Activated CD4-positive, CD25-positive, alpha-beta regulatory T cell treated with anti-CD3 and anti-CD28 coated beads, Interleukin-2, amount 50 U/mL, for 16 hours (primary cell): ENCODE measurements at regions not wholly inside any gene's neighbourhood (a gene's known extent, or its start where the extent isn't known, plus 50 kb on each side); places are given as distances from the start of the nearest gene placed in this dataset.

Experiments
- DNase-seq: peaks from one replicate; pipeline ENCODE4 v3.0.0-alpha.2; 2020; ENCODE audit warnings: low read depth, low spot score

GRCh38 chr14:96617635-96618034 lies 115.5 kb downstream of the PAPOLA start:
- DNase-seq, result no peak

GRCh38 chr14:96622926-96623325 lies 120.7 kb downstream of the PAPOLA start:
- no peak for DNase-seq

DNA sequence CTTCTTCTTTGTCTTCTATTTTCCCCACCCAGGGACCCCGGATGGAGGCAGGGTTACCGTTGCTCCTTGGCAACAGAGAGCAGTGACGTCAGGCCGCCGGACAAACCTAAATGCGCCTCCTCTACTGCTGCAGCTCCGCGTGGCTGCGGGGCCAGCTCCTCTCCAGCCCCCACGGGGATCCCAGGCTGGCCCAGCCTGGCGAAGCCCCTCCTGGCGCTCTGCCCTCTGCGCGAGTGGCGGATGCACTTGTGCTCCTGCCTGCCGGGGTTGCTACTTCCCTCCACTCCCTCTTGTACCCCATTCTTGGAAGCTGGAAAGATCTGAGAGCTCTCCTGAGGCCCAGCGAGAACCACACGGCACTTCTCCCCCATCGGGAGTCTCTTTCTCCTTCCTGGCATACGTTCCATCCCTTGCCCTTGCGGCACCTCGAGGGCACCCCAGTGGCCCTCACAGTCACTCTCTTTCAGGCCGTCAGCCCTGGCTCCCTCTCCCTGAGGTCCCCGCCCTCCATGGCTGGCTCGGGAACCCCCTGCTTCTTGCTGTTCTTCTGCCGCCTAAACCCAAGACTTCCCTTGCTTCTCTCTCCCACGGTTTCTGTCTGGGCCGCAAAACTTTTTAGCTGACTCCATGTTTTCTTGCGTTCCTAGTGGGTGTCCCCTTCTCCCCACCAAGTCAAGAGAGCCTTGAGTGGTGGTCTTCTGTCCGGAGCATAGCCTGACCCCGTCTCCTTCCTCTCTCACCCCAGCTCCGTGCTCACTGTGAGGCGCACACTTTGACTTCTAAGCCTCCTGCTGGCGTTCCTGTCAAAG lies 121.7 kb downstream of the PAPOLA start:
- DNase-seq, result no peak

- DNase-seq, result no peak
These were observed 122.7 kb downstream of the PAPOLA start for GRCh38 chr14:96624661-96625425.

DNA sequence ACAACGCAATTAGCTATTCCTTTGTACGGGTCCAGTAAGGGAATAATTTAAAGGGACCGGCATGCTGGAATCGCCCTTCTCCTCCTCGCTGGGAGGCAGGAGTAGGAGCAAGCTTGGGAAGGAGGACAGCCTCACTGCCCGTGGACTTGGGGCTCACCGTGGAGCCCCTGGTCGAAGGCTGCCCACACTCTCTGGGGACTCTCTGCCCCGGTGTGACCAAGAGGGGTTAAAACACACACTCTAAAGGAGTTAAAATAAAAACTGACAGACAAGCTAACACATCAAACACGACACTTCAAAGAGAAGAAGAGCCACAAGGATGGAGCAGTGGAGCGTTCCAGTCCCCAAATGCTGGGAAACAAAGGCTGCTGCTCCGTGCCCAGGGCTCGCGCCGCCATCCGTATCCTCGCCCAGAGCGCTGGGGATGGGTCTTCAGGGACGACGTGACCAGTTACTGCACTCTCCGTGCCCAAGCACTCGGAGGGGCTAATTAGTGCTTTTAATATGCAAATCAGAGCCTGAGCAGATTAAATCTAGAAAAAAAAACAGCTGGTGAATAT lies 123.3 kb downstream of the PAPOLA start:
- DNase-seq, result no peak

DNA sequence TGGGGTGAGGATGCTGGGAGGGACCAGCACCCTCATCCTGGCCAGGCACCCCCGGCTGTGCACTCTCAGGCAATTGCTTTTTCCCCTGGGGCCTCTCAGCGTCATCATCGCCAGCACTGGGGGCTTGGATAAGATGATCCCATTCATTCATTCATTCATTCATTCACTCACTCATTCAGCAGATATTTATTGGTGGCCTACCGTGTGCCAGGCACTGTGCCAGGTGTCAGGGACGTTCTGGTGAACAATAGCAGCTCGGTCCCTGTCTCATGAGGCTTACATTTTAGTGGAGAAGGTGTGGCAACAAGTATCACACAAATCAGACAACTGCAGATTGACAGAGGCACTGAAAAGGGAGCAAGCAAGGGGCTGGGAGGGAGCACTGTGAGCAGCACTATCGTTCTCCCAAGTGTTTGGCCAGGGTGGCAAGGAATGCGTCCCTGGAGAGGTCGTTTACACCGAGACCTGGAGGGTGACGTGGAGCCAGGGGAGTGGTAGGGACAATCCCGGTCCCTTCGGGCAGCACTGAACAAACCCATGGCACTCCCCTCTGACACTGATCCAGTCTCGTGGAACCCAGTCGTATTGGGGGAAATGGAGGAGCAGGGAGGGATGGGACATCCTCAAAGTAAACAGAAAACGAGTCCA lies 124.1 kb downstream of the PAPOLA start:
- no peak for DNase-seq

GRCh38 chr14:96626916-96627315 lies 124.7 kb downstream of the PAPOLA start:
- DNase-seq, result no peak

DNA sequence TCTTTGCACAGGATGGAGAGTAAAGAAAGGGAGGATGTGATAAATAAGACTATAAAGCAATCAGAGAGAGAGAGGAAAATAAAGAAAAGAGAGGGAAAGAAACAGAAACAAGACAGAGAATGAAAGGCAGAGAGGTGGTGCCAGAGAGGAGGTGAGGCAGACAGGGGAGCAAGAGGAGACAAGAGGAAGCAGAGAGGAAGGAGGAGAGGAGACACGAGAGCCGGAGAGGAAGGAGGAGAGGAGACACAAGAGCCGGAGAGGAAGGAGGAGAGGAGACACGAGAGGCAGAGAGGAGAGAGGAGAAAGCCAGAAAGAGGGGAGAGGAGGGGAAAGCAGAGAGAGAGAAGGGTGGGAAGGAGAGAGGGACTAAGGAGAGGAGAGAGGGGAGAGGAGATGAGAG lies 125.2 kb downstream of the PAPOLA start:
- DNase-seq, result no peak

DNA sequence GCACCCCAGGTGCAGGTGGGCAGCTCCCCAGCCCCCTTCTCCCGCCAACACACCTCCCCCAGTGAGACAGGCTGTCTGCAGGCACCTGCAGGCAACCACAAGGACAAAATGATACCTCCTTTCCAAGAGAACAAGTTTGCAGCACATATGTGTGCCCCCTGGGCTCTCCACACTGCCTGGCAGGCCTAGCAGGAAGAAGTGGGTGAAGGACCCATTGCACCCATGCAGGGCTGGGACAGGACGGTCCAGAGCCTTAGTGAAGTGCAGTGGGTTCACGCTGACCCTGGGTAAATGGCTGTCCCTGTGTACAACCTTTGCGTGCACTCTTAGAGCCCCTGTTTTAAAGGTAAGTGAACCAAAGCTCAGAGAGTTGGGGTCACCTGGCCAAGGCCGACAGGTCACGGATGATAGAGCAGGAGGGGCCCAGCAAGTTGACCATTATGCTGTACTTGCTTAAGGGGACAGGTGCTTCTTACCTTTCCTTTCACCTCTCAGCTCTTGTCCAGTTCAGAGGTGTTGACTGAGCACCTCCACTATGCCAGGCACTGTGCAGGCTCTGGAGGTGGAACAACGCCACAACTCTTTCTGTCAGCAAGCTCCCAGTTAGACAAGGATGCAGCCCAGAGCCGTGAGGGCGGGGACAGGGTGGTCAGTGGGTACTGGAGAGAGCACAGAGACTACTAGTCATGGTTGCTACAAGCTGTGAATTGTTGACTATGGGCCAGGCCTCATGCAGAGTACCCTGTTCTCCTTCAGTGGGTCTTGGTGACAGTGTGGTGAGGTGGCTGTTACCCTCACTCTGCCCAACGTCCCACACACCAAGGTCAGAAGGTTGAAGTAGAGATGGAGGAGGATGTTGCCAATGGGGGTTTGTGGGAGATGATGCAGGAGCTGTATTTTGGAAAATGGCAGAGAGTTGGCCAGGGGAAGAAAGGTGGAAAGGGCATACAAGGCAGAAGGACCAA lies 125.9 kb downstream of the PAPOLA start:
- no peak for DNase-seq

DNA sequence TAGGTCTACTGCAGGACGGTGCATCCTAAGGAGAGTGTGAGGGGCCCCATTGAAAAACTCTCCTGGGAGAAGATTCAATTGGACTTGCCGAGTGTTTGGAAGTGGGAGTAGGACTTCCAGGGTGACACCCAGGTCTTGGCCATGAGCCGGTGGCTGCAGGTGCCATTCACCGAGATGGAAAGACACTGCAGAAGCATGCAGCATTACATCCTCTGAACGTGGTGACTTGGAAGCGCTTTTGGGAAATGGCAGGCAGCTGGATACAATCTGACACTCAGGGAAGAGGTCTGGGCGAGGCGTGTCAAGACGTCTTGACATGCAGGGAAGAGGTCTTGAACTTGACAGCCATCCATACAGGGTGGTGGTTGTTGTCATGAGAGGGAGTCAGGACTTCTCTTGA lies 126.9 kb downstream of the PAPOLA start:
- no peak for DNase-seq

- DNase-seq, result no peak
These were observed 127.5 kb downstream of the PAPOLA start for GRCh38 chr14:96629558-96630222.

- no peak for DNase-seq
These were observed 128.1 kb downstream of the PAPOLA start for GRCh38 chr14:96630281-96630680.

- DNase-seq, result no peak
These were observed 128.8 kb downstream of the PAPOLA start for GRCh38 chr14:96631030-96631429.

- no peak for DNase-seq
These were observed 129.6 kb downstream of the PAPOLA start for GRCh38 chr14:96631621-96632362.

GRCh38 chr14:96632363-96632758 lies 130.2 kb downstream of the PAPOLA start:
- DNase-seq, result no peak

DNA sequence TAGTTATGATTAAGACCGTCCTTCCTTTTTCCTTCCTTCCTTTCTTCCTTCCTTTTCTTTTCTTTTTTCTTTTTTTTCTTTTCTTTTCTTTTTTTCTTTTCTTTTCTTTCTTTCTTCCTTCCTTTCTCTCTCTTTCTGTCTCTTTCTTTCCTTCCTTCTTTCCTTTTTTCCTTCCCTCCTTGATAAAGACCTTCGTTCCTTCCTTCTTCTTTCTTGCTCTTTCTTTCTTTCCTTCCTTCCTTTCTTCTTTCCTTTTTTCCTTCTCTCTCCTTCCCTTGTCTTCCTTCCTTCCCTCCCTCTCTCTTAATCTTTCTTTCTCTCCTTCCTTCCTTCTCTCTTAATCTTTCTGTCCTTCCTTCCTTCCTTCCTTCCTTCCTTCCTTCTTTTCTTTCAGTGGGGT lies 130.9 kb downstream of the PAPOLA start:
- DNase-seq, result no peak

- no peak for DNase-seq
These were observed 132.3 kb downstream of the PAPOLA start for GRCh38 chr14:96634481-96634880.

DNA sequence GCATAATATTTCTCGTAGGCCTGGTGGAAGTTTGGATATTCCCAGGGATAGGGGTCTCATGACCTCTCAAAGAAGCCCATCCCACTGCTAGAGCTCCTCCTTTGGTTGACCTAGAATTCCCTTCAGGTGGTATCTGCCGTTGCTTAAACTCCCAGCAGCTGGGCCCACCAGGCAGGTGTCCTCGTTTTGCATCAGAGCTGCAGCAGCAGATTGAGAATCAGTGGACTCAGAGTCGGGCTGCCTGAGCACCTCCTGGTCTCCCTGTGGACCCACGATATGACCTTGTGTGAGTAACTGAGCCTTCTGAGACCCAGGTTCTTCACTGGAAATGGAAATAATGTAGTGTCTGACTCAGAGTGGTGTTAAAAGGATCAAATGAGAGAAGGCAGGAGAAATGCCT lies 132.7 kb downstream of the PAPOLA start:
- DNase-seq, result no peak

DNA sequence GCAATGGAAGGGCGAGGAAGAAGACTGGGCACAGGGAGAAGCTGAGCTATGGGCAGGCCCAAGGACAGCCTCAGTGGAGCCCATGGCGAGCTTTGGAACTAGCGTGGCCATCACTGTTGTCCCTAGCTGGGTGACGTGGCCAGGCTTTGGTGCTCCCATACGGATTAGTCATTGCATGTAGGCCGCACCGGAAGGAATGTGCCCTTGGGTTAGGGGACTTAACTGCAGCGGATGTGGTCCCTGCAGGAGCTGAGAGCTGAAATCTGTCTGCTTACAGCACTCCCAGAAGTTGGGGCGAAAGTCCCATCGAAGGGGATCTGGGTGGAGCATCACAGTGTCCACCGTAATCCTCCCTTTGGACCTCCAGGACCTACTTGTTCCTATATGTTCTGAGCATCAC lies 133.7 kb downstream of the PAPOLA start:
- no peak for DNase-seq

DNA sequence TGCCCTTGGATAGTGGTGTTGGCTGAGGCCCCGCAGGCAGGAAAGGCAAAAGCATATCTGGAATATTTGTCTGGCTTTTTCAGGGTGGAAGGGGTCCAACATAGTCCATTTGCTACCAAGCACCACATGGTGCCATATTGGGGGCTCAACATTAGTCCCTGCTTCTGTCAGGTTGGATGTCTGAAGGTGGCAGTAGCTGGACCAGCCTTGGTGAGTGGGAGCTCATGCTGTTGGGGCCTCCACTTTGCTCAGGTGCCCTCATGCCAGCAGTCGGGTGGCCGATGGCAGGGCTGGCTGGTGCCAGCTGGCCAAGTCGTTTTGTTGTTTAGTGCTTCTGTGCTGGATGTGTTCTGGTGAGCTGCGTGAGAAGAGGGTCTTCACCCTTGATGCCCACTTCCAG lies 135.3 kb downstream of the PAPOLA start:
- DNase-seq, result no peak
